DMS53 treated with DMSO at 0.1 percent for 48 hours (cell line): ENCODE measurements at regions not wholly inside any gene's neighbourhood (a gene's known extent, or its start where the extent isn't known, plus 50 kb on each side); places are given as distances from the start of the nearest gene placed in this dataset.

Experiments used
- DNase-seq: peaks from one replicate; lab custom pipeline; 2025; ENCODE audit not compliant: unreplicated experiment; lab: John Stamatoyannopoulos, UW

DNA sequence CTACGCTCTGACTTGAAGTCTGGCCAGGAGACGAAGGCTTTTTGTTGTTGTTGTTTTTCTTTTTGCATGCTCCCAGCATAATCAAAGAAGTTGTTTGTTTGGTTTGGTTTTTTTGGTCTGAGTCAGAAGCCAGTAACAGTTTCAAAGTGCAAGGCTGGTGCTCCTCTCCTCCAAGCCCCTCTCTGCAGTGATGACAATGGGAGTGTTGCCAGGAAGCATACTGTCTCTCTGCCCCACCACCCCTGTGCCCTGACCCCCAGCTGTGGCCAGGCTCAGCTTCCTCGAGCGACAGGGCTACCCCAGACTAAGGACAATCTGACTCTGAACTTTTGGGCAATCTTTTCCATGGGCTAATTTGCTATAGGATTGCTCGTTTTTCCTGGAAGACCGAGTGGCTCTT is 173.8 kb upstream of the PITX1 start:
- no peak for DNase-seq

DNA sequence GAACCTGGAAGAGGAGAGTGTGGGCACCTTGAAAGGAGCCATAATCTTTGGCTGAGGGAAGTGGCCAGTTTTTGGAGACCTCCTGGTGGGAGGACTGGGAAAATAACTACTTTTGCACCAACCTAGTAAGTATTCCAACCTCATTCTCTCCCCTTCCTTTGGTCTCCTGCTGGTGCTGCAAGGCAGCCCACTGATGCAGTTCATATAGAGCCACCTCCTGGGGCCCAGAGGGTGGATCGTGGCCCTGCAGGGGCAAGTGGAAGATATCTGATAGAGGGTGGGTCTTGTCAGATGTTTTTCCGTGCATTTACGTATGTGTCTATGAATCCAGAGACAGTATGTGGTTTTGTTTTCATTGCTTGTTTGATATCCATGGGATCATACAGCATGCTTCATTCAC is 172.8 kb upstream of the PITX1 start:
- no peak for DNase-seq

GRCh38 chr5:135205632-135206349 is 171.8 kb upstream of the PITX1 start:
- DNase-seq: no peak

- DNase-seq: no peak
Measured at GRCh38 chr5:135204151-135204600, 170.1 kb upstream of the PITX1 start.

DNA sequence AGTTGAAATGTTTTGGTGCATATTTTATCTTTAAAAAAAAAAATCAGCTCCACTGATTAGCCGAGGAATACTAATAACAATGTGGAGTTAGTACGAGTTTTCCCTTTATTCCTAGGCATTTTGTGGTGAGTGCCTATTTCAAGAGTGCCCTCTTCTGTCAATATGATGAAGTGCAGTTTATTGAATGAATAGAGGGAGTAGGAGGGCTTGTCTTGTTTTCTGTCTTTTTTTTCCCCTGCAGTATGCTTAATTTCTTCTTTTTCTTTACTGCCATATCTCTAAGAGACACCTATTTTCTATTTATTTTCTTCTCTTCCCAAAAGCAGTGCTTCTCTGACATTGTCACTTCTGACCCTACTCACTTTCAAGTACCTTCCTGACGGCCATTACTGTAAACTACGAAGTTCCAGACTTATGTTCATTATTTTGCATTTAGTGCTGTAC is 169.6 kb upstream of the PITX1 start:
- DNase-seq: peak; percentile 26

DNA sequence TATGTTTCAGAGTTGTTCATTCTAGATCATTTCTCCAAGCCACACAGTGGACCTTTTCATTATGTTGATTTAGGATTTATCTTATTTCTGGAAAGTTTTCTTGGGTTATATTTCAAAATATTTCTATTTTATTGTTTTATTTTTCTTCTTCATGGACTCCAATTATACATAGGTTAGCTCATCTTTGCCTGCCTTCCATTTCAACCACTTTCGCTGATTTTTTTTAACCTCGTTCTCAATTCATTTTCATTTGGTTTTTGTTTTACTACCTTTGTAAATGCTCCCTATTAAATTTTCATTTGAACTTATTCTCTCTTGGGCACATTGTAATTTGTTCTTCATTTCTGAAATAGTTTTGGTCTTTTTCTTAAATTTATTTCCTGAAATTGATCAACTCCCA is 169.0 kb upstream of the PITX1 start:
- no peak for DNase-seq

GRCh38 chr5:135199919-135200318 is 165.9 kb upstream of the PITX1 start:
- DNase-seq: no peak

DNA sequence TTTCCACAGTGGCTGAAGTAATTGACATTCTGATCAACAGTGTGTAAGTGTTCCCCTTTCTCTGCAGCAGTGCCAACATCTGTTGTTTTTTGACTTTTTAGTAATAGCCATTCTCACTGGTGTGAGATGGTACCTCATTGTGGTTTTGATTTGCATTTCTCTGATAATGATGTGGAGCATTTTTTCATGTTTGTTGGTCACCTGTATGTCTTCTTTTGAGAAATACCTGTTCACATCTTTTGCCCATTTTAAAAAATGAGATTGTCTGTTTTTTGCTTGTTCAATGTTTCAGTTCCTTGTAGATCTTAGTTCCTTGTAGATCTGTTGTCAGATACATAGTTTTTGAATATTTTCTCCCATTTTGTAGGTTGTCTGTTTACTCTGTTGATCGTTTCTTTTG is 162.5 kb upstream of the PITX1 start:
- no peak for DNase-seq

DNA sequence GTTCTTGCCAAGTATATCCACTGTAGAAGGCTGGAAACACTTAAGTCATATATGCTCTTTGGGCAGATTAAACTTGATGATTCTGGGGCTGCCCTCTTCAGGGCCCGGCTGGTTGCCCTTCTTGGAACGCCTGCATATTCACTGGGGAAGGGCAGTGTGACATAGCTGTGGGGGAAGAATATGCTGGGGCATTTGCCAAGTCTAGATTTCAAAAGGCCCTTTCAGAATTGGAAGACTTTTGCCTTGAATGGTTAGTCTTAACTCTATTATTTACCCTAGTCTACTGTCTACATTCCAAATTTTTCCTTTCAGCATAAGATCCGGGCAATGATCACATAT is 161.2 kb upstream of the PITX1 start:
- DNase-seq: no peak

GRCh38 chr5:135194573-135195269 is 160.7 kb upstream of the PITX1 start:
- DNase-seq: no peak

- no peak for DNase-seq
Measured at GRCh38 chr5:135194126-135194488, 160.1 kb upstream of the PITX1 start.

- DNase-seq: no peak
Measured at GRCh38 chr5:135193213-135194125, 159.4 kb upstream of the PITX1 start.

DNA sequence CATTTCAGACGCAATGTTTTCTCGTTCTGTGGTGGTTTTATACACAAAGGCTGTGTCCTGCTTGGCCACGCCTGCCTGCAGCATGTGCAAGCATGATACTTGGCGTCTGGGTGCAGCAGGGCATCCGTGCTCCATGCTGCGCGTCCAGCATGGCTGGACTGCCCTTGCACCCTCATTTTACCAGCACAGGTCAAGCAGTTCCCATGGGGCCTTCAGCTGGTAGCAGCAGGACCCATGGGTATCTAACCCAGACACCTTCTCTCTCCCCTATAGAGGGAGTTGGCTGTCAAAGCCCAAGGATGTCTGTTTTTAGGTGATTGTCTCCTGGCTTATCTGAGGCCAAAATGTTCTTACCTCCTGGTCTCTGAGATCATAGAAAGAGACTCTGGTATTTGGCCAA is 158.3 kb upstream of the PITX1 start:
- no peak for DNase-seq

DNA sequence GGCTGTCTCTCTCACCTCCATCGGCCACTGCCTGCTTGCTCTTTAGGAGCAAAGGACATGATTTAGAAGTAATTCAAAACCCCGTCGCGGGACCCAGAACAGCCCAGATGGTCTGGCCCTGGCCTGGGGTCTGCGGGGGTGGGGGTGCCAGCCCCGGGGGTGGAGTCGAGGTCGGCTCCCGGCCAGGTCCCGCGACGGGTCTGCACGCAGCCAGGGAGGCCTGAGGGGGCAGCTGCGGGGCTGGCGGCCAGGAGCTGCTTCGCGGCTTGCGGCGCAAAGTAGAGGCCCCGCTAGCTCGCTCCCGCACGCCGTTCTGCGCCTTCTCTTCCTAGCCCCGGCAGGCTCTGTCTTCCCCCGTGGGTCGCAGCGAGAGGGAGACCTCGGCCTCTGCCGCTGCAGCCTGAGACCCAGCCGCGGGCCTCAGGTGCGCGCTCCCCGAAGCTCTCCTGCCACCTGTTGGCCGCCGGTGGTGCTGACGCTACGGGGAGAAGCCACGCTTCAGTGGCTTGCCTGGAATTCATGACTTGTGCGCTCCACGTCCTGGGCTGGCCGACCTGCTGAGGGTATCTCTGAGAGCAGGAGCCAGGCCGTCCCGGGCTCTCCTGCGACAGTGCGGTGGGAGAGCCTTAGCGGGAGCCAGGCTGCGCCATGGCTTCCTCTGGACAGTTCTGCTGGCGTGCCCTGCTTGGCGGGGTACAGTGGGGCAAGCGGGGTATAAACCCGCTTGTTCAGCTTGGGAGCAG is 157.2 kb upstream of the PITX1 start:
- DNase-seq: peak; percentile 83

DNA sequence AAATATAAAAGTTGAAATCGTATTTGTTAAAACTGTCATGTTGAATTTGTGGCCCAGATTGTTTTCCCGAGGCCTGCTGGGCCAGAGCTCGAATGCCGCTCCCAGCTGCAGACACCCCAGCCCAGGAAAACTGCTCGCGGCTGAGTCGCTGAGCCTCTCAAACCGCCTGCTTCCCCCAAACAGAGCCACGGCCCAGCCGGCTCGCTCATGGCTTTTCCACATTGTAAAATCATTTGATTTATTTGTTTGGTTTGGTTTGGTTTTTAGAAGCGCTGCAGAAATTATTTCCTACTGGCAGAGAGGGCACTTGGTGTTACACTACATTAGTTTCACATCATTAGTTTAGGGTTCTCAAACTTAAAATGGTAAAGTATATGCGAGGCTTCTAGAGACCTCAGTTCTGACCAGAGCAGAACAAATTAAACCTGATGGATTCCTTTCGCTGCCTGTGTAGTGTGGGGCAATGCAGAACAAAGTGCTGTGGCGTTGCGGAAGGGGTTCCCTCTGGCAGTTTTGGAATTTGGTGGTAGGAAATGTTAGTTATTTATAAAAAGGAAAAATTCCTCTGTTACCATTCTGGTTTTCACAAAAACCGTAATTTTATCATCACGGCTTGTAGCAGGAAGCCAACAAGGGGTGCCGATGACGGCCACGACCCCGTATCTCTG is 156.5 kb upstream of the PITX1 start:
- DNase-seq: peak; percentile 72

- peak; percentile 80 for DNase-seq
Measured at GRCh38 chr5:135189024-135189423, 155.0 kb upstream of the PITX1 start.

- peak; percentile 52 for DNase-seq
Measured at GRCh38 chr5:135188233-135188914, 154.3 kb upstream of the PITX1 start.

DNA sequence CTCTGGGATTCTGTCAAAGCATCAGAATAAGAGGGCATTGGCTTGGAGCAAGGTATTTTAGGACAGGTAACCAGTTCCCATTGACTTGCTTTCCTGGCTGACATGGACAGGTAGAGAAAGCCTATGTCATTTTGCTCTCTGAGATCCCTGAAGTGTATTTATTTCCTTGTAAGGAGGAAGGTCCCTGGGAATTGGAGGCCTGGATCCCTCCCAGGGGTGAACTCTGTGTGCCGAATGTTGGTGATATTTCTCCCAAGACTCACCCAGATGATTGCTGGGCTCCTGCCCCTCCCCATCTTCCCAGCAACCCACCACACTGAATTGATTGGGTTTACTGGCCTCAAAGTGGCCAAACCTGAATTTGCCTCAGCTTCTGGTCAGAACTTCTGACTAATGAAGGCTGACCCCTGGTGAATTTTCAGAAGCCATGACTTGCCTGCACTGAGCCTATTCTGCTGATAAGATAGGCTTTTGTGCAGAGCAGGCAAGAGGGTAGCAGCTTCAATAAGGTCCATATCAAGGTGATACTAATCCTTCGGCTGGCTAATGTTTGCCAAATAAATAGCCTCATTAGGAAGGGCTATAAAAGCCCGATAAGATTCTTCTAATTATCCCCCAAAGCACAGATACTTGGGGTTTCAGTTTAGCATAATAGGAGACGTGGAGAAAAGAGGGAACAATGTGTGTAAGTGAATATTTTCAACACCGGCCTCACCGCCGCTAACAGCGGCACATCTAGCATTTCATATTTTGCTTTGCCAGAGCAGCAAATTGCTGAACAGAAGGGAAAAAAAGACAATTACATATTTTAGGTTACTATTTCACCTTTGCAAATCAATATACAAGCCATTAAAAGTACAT is 152.9 kb upstream of the PITX1 start:
- DNase-seq: peak; percentile 86

DNA sequence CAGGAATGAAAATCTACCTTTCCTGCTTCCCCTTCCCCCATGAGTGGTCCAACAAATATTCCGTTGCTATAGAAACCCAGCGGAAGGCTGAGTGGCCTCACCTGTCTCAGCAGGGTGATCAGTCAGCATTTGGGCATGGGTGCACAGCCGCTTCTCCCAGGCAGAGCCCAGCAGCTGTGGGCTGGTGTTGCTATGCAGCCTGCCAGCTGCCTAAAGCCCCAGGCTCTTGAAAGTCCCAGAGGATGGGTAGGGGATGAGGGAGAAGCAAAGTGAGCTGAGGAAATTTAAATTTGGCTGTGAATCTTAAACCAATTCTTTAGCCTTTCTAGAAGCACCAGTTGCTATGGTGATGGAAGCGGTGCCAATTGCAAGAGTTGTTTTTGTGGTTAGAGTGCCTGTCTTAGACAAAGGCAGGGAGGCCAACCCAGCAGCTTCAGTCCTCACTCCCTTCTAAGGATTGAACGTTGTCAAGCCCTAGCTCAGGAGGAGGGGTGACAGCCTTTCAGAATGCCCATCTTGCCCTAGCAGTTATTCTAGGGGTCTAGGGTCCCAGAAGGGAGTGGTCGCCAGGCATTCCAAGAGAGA is 151.5 kb upstream of the PITX1 start:
- peak; percentile 84 for DNase-seq
